NCI-H2107 (cell line): ENCODE measurements at regions not wholly inside any gene's neighbourhood (a gene's known extent, or its start where the extent isn't known, plus 50 kb on each side); places are given as distances from the start of the nearest gene placed in this dataset.

Experiments used
- DNase-seq: peaks from one replicate; lab custom pipeline; 2025; lab: John Stamatoyannopoulos, UW

DNA sequence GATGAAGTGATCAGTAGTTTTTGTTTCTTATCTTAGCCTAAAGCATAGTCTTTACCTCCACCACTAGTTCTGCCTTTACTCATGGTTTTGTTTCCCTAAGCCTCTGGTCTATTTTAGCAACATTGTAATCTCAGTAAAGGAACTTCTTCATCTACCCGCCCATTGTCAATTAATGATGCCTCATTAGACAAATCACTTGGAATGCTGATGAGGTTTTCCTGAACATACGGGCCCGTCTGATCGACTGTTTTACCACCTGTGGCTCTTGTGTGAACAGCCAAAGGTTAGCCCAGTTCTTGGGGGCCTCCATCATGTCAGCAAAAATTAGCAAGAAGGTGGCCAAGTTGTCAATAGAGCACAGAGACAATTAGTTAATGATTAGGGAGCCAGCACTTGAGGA, 470.1 kb upstream of the ARRDC4 start:
- DNase-seq = no peak

DNA sequence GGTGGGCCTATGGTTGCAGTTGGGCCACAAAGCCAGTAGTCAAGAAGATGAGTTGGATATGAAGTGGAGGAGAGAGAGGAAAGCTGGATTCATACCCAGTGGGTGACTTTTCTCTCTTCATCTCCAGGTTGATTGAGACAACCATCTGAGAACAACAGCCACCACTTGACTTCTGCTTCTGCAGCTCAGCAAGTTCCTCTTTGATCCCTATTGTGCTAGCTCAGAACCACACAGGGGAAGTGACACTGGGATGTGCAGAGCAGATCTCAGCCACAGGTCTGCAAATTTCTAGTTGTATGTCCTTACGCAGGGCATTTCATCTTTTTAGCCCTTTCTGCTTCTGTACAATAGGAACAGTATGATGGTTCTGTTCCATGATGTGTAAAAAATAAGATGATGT, 459.2 kb upstream of the ARRDC4 start:
- no peak for DNase-seq

GRCh38 chr15:97502038-97502437, 458.5 kb upstream of the ARRDC4 start:
- DNase-seq = no peak

- DNase-seq = no peak
Measured at GRCh38 chr15:97504031-97504792, 456.3 kb upstream of the ARRDC4 start.

- no peak for DNase-seq
Measured at GRCh38 chr15:97517737-97518136, 442.8 kb upstream of the ARRDC4 start.

- DNase-seq = no peak
Measured at GRCh38 chr15:97520689-97521088, 439.8 kb upstream of the ARRDC4 start.

DNA sequence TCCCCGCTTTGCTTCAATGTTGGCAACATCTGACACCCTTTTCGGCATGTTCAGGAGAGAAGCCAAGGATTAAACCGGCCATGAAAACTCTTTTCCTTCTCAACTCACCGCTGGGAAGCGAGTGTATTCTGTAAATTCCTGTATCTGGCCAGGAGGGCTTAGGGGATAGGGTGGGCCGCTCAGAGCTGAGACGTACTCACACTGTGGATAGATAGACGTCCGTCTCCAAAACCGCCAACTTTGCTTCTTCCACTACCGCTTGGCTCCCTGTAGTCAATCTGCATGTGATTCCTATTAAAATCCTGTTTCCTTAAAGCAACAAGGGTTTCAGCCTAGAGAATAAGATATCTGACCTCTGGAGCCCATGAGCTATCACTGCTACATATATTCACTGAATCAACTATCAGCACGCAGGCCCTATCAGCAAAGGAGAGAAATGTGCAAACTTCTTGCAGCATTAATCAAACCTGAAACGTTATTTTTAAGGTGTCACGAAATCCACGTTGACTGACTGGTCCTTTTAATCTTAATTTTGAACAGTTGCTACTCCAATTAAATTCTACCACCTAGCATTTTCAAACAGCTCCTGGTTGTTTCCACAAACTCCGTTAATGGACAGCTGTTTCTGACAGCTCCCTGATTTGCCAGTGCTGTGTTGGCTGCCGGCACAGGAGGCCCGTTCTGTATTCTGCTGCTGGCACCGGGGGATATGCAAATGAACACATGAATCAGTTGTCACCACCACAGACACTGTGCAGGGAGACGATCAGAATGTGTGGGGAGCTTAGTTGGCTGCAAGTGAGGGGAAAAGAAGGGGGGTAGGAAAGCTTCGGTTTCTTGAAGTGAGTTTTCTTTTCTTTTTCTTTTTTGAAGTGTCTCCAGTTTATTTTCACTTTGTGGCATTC, 438.9 kb upstream of the ARRDC4 start:
- no peak for DNase-seq

DNA sequence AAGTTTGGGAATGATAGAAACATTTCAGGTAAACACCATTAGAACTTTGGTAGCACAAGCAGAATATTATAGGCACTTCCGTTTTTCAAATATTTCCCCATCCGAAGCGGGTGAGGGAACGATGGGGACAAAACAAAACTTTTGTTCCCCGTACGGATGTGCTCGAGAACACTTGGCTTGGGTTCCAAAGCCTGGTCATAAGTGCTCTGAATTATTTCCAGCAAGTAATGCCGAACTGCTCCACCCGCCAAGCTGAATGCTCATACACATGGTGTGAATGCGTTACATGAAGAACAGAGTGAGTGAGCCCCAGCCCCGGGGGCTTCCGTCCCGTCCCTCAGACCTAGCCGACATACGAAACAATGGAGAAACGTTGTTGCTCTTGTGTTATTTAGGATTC, 438.2 kb upstream of the ARRDC4 start:
- no peak for DNase-seq

DNA sequence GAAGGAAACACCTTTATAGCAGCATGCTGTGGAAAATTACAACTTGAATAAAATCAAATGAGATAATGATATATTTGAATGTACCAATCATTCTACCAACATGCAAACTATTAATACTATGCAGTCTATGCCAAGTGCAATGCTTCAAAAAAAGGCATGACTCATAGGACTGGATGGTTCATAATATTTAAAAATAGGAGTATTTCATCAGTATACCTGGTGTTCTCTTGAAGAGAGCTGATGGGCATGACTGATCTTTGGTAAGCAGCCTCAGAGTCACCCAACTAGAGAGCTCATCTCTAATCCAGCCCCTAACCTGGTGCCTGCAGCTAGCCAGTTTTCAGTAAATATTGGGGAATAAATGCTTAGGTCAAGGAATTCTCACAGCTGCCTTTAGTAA, 434.7 kb upstream of the ARRDC4 start:
- no peak for DNase-seq

DNA sequence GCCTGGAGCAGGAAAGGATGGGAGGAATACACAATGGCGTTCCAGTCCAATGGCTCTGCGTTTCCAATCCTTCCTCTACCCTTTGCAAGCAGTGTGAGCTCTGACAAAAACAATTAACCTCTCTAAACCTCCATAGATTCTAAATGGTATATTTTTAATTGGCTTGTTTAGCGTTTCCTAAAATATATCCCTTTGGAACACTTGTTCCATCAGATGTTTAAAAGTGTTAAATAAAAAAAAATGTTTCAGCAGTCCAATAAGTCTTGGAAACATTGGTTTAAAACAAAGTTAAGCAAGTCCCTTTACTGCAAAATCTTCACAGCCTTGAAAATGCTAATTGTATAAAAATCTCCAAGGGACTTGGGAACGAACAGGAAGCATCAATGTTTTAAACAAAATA, 432.3 kb upstream of the ARRDC4 start:
- DNase-seq = no peak

DNA sequence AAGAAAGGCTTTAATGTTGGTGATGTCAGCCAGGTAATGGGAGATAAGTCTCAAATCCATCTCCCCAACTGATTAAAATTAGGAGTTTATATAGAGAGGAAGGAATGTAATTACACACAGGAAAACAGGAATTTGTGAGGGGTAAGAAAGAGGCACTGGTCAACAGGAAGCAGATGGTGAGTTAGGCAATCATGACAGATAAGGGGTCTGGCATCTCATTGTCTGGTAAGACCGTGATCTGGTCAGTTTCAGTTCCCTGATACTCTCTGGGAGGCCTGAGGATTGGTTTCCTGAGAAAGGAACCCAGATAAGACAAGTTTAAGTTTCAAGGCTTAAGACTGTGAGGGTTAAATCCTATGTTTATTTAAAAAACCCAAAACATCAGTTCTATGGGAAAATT, 414.7 kb upstream of the ARRDC4 start:
- no peak for DNase-seq

- no peak for DNase-seq
Measured at GRCh38 chr15:97547381-97547780, 413.1 kb upstream of the ARRDC4 start.

DNA sequence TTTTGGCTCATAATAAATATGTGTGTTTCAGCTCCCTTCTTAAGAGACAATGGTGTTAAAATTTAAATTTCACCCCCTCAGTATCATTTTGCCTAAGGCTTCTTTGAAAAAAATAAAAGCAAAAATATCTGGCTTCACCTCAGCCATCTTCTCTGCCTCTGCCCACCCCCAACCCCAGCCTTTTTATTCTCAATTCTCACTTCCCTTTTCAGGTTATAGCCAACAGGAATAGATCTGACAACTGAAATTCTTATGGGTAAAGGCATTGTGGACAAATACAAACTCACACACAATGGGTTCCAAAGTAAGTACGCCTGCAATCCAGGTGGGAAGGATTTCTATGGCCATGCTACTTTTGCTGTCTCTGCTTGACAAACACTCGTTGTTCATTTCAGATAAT, 399.0 kb upstream of the ARRDC4 start:
- no peak for DNase-seq

- DNase-seq = no peak
Measured at GRCh38 chr15:97563516-97563915, 397.0 kb upstream of the ARRDC4 start.

DNA sequence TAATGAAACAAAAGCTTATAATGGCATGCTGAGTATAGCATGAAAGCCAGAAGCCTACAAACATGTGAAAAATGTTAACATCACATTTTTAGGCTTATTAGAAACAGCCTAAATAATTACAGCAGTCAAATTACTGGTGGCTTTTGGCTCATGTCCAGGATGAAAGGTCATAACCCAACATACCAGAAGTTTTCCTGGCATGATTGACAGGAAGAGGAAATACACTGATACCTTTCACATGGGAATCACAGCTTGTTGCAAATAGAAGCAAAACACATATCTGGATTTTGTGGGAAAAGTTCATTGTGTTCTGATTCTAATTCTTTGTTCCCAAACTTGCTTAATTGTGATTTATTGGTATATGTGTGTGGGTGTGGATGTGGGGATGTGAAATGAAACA, 393.5 kb upstream of the ARRDC4 start:
- no peak for DNase-seq

DNA sequence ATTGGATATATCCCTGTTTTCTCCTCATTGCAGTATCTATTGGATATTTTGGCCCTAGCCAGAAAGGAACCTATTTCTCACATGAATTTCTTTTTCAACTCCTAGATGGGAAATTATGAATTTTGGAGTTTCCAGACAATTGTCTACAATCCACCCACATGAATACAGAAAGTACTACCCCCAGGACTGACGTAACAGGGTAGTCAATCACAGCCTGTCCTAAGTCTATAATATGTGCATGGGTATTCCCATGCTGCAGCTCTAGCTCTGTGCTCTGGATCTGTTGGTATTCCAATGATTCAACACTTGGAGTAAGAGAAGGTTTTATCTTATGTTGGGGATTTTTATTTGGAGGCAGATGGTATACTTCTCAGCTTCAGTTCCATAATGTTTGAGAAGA, 393.1 kb upstream of the ARRDC4 start:
- no peak for DNase-seq

DNA sequence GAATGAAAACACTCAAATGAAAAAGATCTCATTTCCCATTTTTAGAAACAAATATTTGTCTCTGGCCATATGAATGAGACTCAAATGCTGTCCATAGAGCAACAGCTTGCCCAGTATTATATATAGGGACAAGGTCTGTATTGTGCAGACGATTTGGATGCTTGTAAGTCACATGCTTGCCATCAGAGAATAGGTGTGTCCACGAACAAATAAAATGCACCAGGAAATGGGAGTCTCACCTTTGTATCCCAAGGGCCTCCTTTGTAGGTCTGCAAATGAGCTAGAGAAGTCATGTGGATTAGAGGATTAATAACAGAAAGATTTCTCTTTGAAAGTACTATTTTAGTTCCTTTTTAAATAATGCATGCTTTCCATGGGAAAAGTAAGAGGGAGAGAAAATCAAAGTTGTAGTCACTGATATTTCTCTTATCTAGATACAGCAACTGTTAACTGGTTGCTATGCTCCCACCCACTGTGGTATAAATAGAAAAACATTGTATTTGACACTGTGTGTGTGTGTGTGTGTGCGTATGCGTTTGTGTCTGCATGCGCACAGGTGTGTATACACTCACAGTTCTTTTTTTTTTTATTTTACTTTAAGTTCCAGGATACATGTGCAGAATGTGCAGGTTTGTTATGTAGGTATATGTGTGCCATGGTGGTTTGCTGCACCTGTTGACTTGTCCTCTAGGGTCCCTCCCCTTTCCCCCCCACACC, 383.4 kb upstream of the ARRDC4 start:
- no peak for DNase-seq

DNA sequence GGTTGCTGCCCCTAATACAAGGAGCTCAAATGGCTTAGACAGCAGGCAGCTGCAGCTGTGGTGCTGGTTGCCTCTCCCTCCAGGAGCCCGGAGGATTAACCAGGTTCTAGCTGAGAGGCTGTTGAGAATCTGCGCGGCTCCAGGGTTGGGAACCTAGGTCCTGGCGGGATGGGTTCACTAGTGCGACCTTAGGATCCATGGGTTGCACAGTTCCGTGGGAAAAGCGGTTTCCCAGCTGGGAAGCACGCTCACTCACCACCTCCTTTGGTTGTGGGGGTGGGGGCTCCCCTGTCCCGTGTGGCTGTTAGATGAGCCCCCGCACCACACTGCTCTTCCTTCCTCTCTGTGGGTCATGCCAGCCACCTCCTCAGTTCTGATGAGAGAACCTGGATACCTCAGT, 375.1 kb upstream of the ARRDC4 start:
- no peak for DNase-seq

DNA sequence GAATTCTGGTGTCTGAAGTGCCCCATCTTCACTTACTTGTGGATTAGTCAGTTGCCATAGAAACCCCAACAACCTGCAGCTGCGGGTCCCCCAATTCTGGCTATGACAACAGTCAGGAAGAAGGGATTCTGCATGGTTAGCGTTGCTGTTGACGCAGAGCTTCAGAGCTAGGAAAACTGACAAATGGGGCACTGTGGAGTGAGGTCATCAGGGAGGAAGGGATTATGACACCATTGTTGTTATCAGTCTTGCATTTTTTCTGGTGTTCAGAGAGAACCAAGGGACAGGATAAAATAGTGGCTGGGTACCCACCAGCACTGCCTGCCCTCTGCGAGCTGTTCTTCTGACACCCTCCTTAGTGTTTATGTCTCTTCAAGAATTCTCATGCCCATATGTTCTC, 367.7 kb upstream of the ARRDC4 start:
- no peak for DNase-seq

DNA sequence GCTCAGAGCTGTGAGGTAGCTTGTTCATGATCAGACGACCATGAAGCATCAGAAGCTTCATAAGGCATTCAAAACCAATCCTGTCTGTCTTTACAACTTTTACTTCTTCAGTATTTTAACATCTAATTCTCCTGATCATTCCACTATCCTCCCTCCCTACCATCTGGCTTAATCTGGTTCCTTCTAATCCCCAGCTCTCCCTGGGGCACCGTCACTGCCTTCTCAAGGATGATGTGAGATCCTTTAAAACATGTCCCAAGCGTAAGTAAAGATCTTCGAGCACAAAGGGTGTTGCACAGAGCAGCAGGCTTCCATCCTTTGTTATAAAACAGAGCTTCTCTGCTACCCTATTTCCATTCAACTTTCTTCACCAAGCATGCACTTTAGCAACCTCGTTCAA, 362.7 kb upstream of the ARRDC4 start:
- no peak for DNase-seq

DNA sequence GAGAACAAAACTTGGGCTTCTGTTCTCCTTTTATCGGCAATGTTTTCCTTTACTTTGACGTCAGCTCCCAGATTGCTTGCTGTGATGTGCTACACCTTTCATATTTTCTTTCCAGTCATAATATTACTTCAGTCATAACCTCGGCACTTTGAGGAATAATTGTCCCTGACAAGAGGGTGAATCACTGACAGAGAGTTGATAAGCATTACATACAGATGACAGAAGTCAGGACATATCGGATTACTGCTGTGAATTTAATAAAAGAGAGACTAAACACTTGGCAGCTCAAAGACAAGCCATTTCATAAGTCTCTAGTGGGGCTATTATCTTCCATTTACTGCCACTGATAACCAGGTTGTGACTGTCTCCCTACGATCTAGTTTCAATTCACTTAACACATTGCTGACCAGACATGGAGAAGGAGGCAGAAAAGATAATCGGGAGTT, 362.1 kb upstream of the ARRDC4 start:
- no peak for DNase-seq

DNA sequence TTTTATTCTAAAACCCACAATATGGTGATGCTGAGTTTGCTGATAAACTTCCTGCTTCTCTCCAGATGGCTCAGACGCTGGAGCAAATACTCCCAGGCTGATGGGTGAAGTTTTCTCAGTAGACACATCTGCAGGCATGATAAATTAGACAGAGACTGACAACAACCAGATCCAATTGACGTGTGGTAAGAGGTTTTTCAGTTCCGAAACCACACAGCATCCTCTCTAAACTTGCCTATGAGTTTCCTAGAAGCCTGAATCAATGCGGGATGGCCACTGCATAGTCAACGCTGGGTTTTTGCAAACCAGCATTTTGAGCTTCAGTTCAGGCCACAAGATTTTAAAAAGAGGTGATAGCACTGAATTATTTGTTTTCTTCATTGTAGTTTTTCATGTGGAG, 360.3 kb upstream of the ARRDC4 start:
- no peak for DNase-seq

DNA sequence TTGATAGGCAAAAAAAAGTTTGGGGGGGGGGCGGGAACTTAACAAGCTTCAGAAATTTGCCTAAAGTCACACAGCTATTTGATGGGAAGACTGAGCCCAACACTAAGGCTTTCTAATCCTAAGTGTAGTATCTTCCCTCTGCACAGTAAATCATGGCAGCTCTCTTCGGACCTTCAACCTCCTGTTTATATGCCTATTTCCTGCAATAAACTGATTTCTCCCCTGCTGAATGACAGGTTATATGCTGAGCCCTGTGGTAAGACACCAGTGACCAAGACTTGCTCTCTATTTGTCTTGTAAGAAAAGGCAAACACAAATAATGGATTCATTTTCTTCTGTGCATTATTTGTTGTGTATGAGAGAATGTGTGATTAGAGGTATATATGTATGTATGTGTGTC, 355.8 kb upstream of the ARRDC4 start:
- DNase-seq = no peak
